Esophagus squamous epithelium (tissue), 5 donors: ENCODE measurements at regions not wholly inside any gene's neighbourhood (a gene's known extent, or its start where the extent isn't known, plus 50 kb on each side); places are given as distances from the start of the nearest gene placed in this dataset.

Experiments
- DNase-seq: peaks from one replicate; lab custom pipeline; 2025; lab: John Stamatoyannopoulos, UW
- H3K27ac ChIP-seq, 4 donors: fragments of 200-600 bp; sonication (generic); one replicate each; pipeline ENCODE4 v1.5.1; 2016 to 2019; ENCODE audit warnings: mild to moderate bottlenecking in 1 of 4
- H3K27me3 ChIP-seq, 4 donors: fragments of 200-600 bp; sonication (generic); 1 replicate in 3 of 4; 2 replicates in 1 of 4; pipeline versions ENCODE4 v1.5.1 to v1.6.0; 2017 to 2021; ENCODE audit warnings: antibody characterized with exemption in 1 of 4
- H3K36me3 ChIP-seq, 3 donors: fragments of 200-600 bp; sonication (generic); one replicate each; pipeline ENCODE4 v1.5.1; 2016 to 2019
- H3K4me1 ChIP-seq, 3 donors: fragments of 200-600 bp; sonication (generic); one replicate each; pipeline ENCODE4 v1.5.1; 2017 to 2019
- H3K4me3 ChIP-seq, 4 donors: fragments of 200-600 bp; sonication (generic); 1 replicate in 3 of 4; 2 replicates in 1 of 4; pipeline ENCODE4 v1.5.1; 2016 to 2019; ENCODE audit warnings: mild to moderate bottlenecking in 2 of 4, moderate library complexity in 1 of 4
- H3K9me3 ChIP-seq, 3 donors: fragments of 200-600 bp; sonication (generic); one replicate each; pipeline ENCODE4 v1.5.1; 2016 to 2019
- CTCF ChIP-seq, 6 experiments: fragments of 450-650 bp in 4 of 6; fragments of 200-600 bp in 2 of 6; sonication (generic) in 2 of 6; IDR thresholded peaks; one replicate each; pipeline ENCODE4 v1.5.1; 2016 to 2019; ENCODE audit warnings: antibody characterized with exemption in 6 of 6, mild to moderate bottlenecking in 4 of 6, moderate library complexity in 4 of 6
- POLR2A ChIP-seq, 4 donors: fragments of 450-650 bp; IDR thresholded peaks; one replicate each; pipeline ENCODE4 v1.6.1; 2017; ENCODE audit warnings: antibody characterized with exemption in 4 of 4, mild to moderate bottlenecking in 4 of 4, moderate library complexity in 3 of 4
- WGBS, 2 donors: methylation state at CpG; one replicate each; pipeline ENCODE4 v1.1.5; 2018; 5-methylcytosine and 5-hydroxymethylcytosine counted together
- intact Hi-C: fragments of 100-400 bp; cut with DNase I; formaldehyde crosslinking; loops from one replicate; pipeline ENCODE4 v1.15.0; 2022
- donor health status: DM: yes; HTN: yes; CAD: no.

- TF ChIP-seq CTCF (IDR thresholded peaks at IDR 0.05) = no peak
- no peak for TF ChIP-seq POLR2A (IDR thresholded peaks at IDR 0.05)
Observed at GRCh38 chr13:81138353-81138980, 797.5 kb upstream of the SPRY2 start.

GRCh38 chr13:81133066-81133465 is 792.1 kb upstream of the SPRY2 start:
- no peak overlapping the region for H3K4me3 ChIP-seq
- intact Hi-C loops = no loop called here
- no peaks in the 10 kb centered on the region for H3K36me3 ChIP-seq
- no peak overlapping the region for H3K27ac ChIP-seq
- H3K9me3 ChIP-seq = no peaks in the 10 kb centered on the region
- H3K4me1 ChIP-seq = no peaks in the 10 kb centered on the region
- WGBS, 2 donors = 65 to 79% methylated on average over 1 of the region's 1 CpG
- no peaks in the 10 kb centered on the region for H3K27me3 ChIP-seq
- TF ChIP-seq CTCF (IDR thresholded peaks at IDR 0.05) (no peak), POLR2A (IDR thresholded peaks at IDR 0.05) (no peak)
- no peak for DNase-seq

More at GRCh38 chr13:81138353-81138980, 797.5 kb upstream of the SPRY2 start:
- 74 to 82% methylated on average over 8 of the region's 8 CpGs for WGBS, 2 donors
- Histone ChIP-seq H3K4me1 (no peaks in the 10 kb centered on the region), H3K27me3 (no peaks in the 10 kb centered on the region), H3K36me3 (no peaks in the 10 kb centered on the region), H3K27ac (no peak overlapping the region), H3K4me3 (no peak overlapping the region), H3K9me3 (no peaks in the 10 kb centered on the region)
- DNase-seq = no peak
- intact Hi-C loops = no loop called here

DNA sequence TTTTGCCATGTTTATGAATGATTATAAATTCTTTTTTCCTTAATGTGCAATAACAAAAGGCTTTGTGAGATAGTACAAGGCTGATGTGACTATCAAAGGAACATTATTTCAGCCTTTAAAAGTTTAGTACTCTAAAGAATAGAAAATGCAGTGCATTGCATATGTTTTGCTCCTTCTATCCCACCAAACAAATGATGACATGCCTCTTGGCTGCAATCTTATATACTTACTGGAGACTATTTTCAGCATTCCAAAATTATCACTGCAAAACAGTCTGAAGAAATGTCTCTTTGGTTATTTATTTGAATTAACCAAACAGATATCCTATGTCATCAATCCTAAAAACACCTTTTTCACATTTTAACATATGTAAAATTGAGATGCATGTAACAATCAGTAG is 776.5 kb upstream of the SPRY2 start:
- TF ChIP-seq POLR2A (IDR thresholded peaks at IDR 0.05) (no peak), CTCF (IDR thresholded peaks at IDR 0.05) (no peak)
- no peaks in the 10 kb centered on the region for H3K4me1 ChIP-seq
- intact Hi-C loops = no loop called here
- no peak overlapping the region for H3K27ac ChIP-seq
- no peak for DNase-seq
- no peaks in the 10 kb centered on the region for H3K9me3 ChIP-seq
- H3K4me3 ChIP-seq = no peak overlapping the region
- H3K27me3 ChIP-seq = no peaks in the 10 kb centered on the region
- H3K36me3 ChIP-seq = no peaks in the 10 kb centered on the region

- H3K9me3 ChIP-seq = no peaks in the 10 kb centered on the region
- no peaks in the 10 kb centered on the region for H3K4me1 ChIP-seq
- no peak for TF ChIP-seq POLR2A (IDR thresholded peaks at IDR 0.05)
- TF ChIP-seq CTCF (IDR thresholded peaks at IDR 0.05) = no peak
- intact Hi-C loops = no loop called here
- H3K27ac ChIP-seq = no peak overlapping the region
- 51 to 60% methylated on average over 5 of the region's 5 CpGs for WGBS, 2 donors
- H3K4me3 ChIP-seq = peak overlapping the region in 1 of 4 donors; percentile 18
- no peaks in the 10 kb centered on the region for H3K36me3 ChIP-seq
- H3K27me3 ChIP-seq = no peaks in the 10 kb centered on the region
- DNase-seq = no peak
Observed at GRCh38 chr13:81116461-81117282, 775.7 kb upstream of the SPRY2 start.

DNA sequence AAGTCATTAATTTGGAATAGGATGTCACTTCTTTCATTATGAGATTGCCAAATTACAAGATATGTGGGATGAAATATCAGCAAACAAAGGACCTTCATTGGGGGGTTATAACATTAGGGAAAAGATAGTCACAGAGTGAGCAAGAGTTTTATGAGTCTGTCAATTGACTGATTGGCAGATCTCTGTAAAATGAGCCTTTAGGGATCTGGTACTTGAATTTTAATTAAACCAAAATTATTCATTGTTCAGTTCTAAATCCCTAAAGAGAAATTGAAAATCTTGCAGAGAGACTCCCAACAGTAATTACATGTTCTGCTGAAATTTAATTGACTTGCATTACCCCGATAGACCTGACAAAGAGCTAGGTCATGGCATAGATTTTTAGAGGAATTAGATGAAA is 768.1 kb upstream of the SPRY2 start:
- Histone ChIP-seq H3K27me3 (no peaks in the 10 kb centered on the region), H3K27ac (no peak overlapping the region), H3K4me3 (no peak overlapping the region), H3K36me3 (no peaks in the 10 kb centered on the region), H3K9me3 (no peaks in the 10 kb centered on the region), H3K4me1 (no peaks in the 10 kb centered on the region)
- intact Hi-C loops = no loop called here
- WGBS, 2 donors = 85 to 89% methylated on average over 1 of the region's 1 CpG
- no peak for TF ChIP-seq POLR2A (IDR thresholded peaks at IDR 0.05)
- TF ChIP-seq CTCF (IDR thresholded peaks at IDR 0.05) = no peak
- no peak for DNase-seq
